HEK293 (cell line): ENCODE measurements at regions not wholly inside any gene's neighbourhood (a gene's known extent, or its start where the extent isn't known, plus 50 kb on each side); places are given as distances from the start of the nearest gene placed in this dataset.
A peak's percentile ranks its signal among the peaks of the same experiment; 100 is the strongest.

ENCODE experiments used
- CTCF ChIA-PET: fragments of 350-600 bp; formaldehyde crosslinking; extraction: SDS; loops from one replicate; lab custom pipeline; 2021; ENCODE audit warnings: antibody characterized with exemption; lab: Yijun Ruan, JAX
- POLR2A ChIA-PET: fragments of 300-600 bp; formaldehyde crosslinking; extraction: SDS; loops from one replicate; lab custom pipeline; 2020; ENCODE audit warnings: antibody characterized with exemption, inconsistent platforms; lab: Yijun Ruan, JAX
- H3K27ac ChIP-seq: fragments of 200-500 bp; sonication (Bioruptor generic); 2 replicates; pipeline ENCODE4 v1.5.1; 2014; ENCODE audit warnings: low read depth, low read length, control low read depth, inconsistent platforms; ENCODE audit errors: extremely low read depth
- H3K36me3 ChIP-seq, 2 experiments: fragments of 200-500 bp in 1 of 2; sonication (Bioruptor generic) in 1 of 2; 1 replicate in 1 of 2; 2 replicates in 1 of 2; pipeline ENCODE4 v1.5.1; 2014 to 2017; ENCODE audit warnings: inconsistent platforms in 2 of 2, low read length in 2 of 2; ENCODE audit not compliant: control insufficient read depth in 2 of 2, insufficient read depth in 1 of 2
- H3K4me1 ChIP-seq: fragments of 200-500 bp; sonication (Bioruptor generic); 2 replicates; pipeline ENCODE4 v1.5.1; 2014; ENCODE audit warnings: mild to moderate bottlenecking, low read length, inconsistent platforms; ENCODE audit not compliant: control insufficient read depth, insufficient read depth
- H3K4me3 ChIP-seq: 2 replicates; pipeline ENCODE4 v1.5.1; 2011; ENCODE audit warnings: low read depth, mild to moderate bottlenecking, control low read depth, low read length, moderate library complexity
- H3K9me3 ChIP-seq: fragments of 200-500 bp; sonication (Bioruptor generic); 2 replicates; pipeline ENCODE4 v1.5.1; 2014; ENCODE audit warnings: low read depth, low read length, inconsistent platforms; ENCODE audit not compliant: control insufficient read depth, insufficient read depth
- BCL11B ChIP-seq: fragments of 450-650 bp; formaldehyde crosslinking; IDR thresholded peaks from 2 replicates; pipeline ENCODE4 v1.5.1; 2016; ENCODE audit warnings: low read depth, missing biosample characterization, missing genetic modification characterization
- EGR2 ChIP-seq: fragments of 450-650 bp; formaldehyde crosslinking; IDR thresholded peaks from 2 replicates; pipeline ENCODE4 v1.5.1; 2016; ENCODE audit warnings: low read depth, missing biosample characterization, missing genetic modification characterization
- FEZF1 ChIP-seq: fragments of 450-650 bp; formaldehyde crosslinking; IDR thresholded peaks from 2 replicates; pipeline ENCODE4 v1.5.1; 2016; ENCODE audit warnings: missing biosample characterization, missing genetic modification characterization
- KLF1 ChIP-seq: fragments of 450-650 bp; formaldehyde crosslinking; IDR thresholded peaks from 2 replicates; pipeline ENCODE4 v1.5.1; 2016; ENCODE audit warnings: missing biosample characterization, missing genetic modification characterization
- KLF7 ChIP-seq: fragments of 450-650 bp; formaldehyde crosslinking; IDR thresholded peaks from 2 replicates; pipeline ENCODE4 v1.5.1; 2016; ENCODE audit warnings: missing biosample characterization, missing genetic modification characterization, borderline replicate concordance
- OSR2 ChIP-seq: fragments of 450-650 bp; formaldehyde crosslinking; IDR thresholded peaks from 2 replicates; pipeline ENCODE4 v1.5.1; 2016; ENCODE audit warnings: missing biosample characterization, missing genetic modification characterization
- SCRT2 ChIP-seq: fragments of 450-650 bp; formaldehyde crosslinking; IDR thresholded peaks from 2 replicates; pipeline ENCODE4 v1.5.1; 2016; ENCODE audit warnings: missing biosample characterization, missing genetic modification characterization
- ZBTB17 ChIP-seq: fragments of 450-650 bp; formaldehyde crosslinking; IDR thresholded peaks from 2 replicates; pipeline ENCODE4 v1.5.1; 2016; ENCODE audit warnings: missing biosample characterization, missing genetic modification characterization
- ZFHX2 ChIP-seq: fragments of 450-650 bp; formaldehyde crosslinking; conservative IDR thresholded peaks from 2 replicates; pipeline ENCODE4 v1.5.1; 2016; ENCODE audit warnings: missing biosample characterization, missing genetic modification characterization
- ZIC2 ChIP-seq: fragments of 450-650 bp; formaldehyde crosslinking; IDR thresholded peaks from 2 replicates; pipeline ENCODE4 v1.5.1; 2016; ENCODE audit warnings: missing biosample characterization, missing genetic modification characterization
- ZNF416 ChIP-seq: fragments of 450-650 bp; formaldehyde crosslinking; IDR thresholded peaks from 2 replicates; pipeline ENCODE4 v1.5.1; 2016; ENCODE audit warnings: missing biosample characterization, missing genetic modification characterization
- ZNF768 ChIP-seq: fragments of 450-650 bp; formaldehyde crosslinking; IDR thresholded peaks from 2 replicates; pipeline ENCODE4 v1.5.1; 2018; ENCODE audit warnings: missing biosample characterization, mild to moderate bottlenecking, missing genetic modification characterization
- TF ChIP-seq, protein P1 (sequence below): fragments of 450-650 bp; formaldehyde crosslinking; IDR thresholded peaks from 2 replicates; pipeline ENCODE4 v1.5.1; 2016; ENCODE audit warnings: missing biosample characterization, missing genetic modification characterization
- TF ChIP-seq, protein P2 (sequence below): IDR thresholded peaks from 2 replicates; pipeline ENCODE4 v1.6.1; 2011; ENCODE audit warnings: mild to moderate bottlenecking, low read depth, low read length, borderline replicate concordance
- TF ChIP-seq, protein P3 (sequence below): fragments of 450-650 bp; formaldehyde crosslinking; IDR thresholded peaks from 2 replicates; pipeline ENCODE4 v1.5.1; 2016; ENCODE audit warnings: missing biosample characterization, missing genetic modification characterization
- TF ChIP-seq, protein P4 (sequence below): fragments of 450-650 bp; formaldehyde crosslinking; IDR thresholded peaks from 2 replicates; pipeline ENCODE4 v1.5.1; 2016; ENCODE audit warnings: missing biosample characterization, missing genetic modification characterization

DNA sequence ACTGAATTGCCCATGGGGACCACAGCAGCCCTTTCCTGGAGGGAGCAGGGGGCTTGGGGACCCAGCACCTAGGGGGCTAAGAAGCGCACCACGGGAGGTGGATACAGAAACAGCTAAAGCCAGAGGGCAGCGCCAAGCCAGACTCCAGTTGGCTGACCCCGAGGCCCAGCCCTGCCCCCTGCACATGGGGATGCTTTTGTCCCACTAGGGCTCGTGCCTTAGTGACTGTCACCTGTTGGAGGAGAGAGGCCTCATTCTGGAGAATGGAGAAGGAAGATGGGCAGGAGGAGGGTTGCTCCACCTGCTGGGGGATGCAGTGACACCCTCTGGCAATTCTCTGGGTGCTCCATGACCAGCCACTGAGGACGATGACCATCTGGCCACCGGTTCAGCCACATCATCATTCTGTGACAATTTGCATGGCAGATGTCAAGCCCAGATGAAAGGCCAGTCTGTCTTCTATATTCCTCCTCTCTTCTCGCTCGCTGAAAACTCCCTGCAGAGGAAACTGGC, 167.8 kb upstream of the TLE3 start:
- Histone ChIP-seq H3K9me3 (no peaks in the 10 kb centered on the region), H3K4me3 (no peak overlapping the region), H3K36me3 (no peaks in the 10 kb centered on the region), H3K4me1 (peaks cover 10% of the 10 kb centered on the region), H3K27ac (no peak overlapping the region)
- ChIA-PET CTCF (interaction anchor here (1.0 kb wide), 1 partner anchor 239 kb away, joined by 3 read pairs; no protein-coding TSS in a partner anchor), POLR2A (no interaction called here)
- TF ChIP-seq, protein P1, sequence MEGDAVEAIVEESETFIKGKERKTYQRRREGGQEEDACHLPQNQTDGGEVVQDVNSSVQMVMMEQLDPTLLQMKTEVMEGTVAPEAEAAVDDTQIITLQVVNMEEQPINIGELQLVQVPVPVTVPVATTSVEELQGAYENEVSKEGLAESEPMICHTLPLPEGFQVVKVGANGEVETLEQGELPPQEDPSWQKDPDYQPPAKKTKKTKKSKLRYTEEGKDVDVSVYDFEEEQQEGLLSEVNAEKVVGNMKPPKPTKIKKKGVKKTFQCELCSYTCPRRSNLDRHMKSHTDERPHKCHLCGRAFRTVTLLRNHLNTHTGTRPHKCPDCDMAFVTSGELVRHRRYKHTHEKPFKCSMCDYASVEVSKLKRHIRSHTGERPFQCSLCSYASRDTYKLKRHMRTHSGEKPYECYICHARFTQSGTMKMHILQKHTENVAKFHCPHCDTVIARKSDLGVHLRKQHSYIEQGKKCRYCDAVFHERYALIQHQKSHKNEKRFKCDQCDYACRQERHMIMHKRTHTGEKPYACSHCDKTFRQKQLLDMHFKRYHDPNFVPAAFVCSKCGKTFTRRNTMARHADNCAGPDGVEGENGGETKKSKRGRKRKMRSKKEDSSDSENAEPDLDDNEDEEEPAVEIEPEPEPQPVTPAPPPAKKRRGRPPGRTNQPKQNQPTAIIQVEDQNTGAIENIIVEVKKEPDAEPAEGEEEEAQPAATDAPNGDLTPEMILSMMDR, result peak; percentile 36
- TF ChIP-seq BCL11B (tag by site-specific recombination), result no peak
- TF ChIP-seq SCRT2, result 0 out of 2 replicates have a peak, but pooled peaks have one; percentile 35
- no peak for TF ChIP-seq ZNF416

DNA sequence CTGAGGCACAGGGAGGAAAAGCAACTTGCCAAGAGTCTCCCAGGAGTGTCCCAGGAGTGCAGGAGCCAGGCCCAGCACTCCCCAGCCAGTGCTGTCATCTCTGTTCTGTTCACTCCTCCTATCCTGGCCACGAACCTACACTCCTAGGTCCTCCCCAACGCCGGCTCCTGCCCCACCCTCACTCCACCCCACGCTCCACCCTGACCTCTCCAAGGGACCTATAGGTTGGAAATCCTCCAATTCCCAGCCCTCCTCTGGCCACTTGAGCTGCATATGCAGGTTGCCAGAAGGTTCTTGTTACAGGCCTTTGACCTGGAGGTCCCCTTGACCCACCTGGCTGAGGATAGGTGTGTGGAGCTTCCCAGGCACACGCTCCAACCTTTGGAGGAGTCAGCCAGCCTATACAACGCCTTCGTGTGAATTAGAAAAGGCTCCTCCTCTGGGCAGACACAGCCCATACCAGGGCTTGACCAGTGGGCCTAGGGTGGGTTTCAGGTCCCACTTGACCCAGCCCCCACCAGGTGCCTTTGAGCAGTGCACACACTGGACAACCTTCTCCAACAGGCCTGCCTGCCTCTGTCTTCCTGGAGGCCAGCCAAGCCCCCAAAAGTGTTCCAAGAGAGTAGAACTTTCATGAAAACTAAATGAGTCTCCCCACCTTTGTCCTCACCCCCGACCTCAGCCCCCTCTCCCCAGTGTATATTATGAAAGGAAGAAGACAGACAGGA, 167.2 kb upstream of the TLE3 start:
- H3K4me1 ChIP-seq, result peaks cover 10% of the 10 kb centered on the region
- CTCF ChIA-PET, result interaction anchor here (0.9 kb wide), 1 partner anchor 81 kb away, joined by 3 read pairs; no protein-coding TSS in a partner anchor
- H3K27ac ChIP-seq, result no peak overlapping the region; the same call in 1 of the 2 replicates
- TF ChIP-seq ZIC2 (tag by site-specific recombination), result no peak
- peak; percentile 95 for TF ChIP-seq KLF1 (tag by site-specific recombination)
- TF ChIP-seq, all 188 proteins: peak for 1
- H3K4me3 ChIP-seq, result no peak overlapping the region
- H3K36me3 ChIP-seq, result no peaks in the 10 kb centered on the region
- POLR2A ChIA-PET, result no interaction called here
- no peaks in the 10 kb centered on the region for H3K9me3 ChIP-seq

DNA sequence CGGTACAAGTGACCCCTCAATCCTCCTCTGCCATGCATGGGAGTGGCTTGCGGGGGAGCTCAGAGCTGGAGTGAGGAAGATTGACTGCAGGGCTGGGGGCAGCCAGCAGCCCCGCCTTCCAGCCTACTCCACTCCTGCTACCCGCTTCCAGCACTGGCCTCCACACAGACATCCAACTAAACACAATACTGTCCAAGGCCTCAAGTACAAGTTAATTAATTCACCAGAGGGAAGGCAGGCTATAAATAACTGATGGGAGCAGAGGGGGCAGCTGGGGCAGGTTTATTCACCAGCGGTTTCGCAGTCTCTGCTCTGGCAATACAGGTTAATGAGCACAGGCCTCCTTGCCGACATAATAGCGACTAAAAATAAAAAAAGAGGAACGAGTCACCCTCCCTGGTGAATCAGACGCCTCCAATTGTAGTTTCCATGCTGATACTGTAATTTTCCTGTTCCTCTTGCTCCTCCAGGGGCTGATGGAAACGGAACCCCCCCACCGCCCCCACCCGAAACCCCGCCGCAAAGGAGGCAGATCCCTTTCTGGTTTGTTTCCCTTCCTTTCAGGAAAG, 166.4 kb upstream of the TLE3 start:
- Histone ChIP-seq H3K4me1 (peaks cover 6% of the 10 kb centered on the region), H3K9me3 (no peaks in the 10 kb centered on the region), H3K4me3 (no peak overlapping the region), H3K36me3 (no peaks in the 10 kb centered on the region)
- CTCF ChIA-PET, result interaction anchor here (0.6 to 0.9 kb wide), 2 partner anchors 80 to 617 kb away, joined by 3 read pairs; no protein-coding TSS in a partner anchor
- TF ChIP-seq KLF7 (no peak), EGR2 (tag by site-specific recombination) (peak; percentile 76), OSR2 (tag by site-specific recombination) (no peak), FEZF1 (no peak), ZBTB17 (tag by site-specific recombination) (peak; percentile 53), ZNF768 (no peak), ZFHX2 (tag by site-specific recombination) (peak; percentile 46)
- TF ChIP-seq, protein P2, sequence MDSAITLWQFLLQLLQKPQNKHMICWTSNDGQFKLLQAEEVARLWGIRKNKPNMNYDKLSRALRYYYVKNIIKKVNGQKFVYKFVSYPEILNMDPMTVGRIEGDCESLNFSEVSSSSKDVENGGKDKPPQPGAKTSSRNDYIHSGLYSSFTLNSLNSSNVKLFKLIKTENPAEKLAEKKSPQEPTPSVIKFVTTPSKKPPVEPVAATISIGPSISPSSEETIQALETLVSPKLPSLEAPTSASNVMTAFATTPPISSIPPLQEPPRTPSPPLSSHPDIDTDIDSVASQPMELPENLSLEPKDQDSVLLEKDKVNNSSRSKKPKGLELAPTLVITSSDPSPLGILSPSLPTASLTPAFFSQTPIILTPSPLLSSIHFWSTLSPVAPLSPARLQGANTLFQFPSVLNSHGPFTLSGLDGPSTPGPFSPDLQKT, result no peak
- TF ChIP-seq, protein P3, sequence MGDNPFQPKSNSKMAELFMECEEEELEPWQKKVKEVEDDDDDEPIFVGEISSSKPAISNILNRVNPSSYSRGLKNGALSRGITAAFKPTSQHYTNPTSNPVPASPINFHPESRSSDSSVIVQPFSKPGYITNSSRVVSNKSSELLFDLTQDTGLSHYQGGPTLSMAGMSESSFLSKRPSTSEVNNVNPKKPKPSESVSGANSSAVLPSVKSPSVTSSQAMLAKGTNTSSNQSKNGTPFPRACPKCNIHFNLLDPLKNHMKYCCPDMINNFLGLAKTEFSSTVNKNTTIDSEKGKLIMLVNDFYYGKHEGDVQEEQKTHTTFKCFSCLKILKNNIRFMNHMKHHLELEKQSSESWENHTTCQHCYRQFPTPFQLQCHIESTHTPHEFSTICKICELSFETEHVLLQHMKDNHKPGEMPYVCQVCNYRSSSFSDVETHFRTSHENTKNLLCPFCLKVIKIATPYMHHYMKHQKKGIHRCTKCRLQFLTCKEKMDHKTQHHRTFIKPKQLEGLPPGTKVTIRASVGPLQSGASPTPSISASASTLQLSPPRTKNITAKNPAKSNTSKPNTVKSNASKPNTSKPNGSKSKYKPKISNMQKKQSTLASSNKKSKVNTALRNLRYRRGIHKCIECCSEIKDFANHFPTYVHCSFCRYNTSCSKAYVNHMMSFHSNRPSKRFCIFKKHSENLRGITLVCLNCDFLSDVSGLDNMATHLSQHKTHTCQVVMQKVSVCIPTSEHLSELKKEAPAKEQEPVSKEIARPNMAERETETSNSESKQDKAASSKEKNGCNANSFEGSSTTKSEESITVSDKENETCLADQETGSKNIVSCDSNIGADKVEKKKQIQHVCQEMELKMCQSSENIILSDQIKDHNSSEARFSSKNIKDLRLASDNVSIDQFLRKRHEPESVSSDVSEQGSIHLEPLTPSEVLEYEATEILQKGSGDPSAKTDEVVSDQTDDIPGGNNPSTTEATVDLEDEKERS (tag by site-specific recombination), result no peak
- TF ChIP-seq, protein P4, sequence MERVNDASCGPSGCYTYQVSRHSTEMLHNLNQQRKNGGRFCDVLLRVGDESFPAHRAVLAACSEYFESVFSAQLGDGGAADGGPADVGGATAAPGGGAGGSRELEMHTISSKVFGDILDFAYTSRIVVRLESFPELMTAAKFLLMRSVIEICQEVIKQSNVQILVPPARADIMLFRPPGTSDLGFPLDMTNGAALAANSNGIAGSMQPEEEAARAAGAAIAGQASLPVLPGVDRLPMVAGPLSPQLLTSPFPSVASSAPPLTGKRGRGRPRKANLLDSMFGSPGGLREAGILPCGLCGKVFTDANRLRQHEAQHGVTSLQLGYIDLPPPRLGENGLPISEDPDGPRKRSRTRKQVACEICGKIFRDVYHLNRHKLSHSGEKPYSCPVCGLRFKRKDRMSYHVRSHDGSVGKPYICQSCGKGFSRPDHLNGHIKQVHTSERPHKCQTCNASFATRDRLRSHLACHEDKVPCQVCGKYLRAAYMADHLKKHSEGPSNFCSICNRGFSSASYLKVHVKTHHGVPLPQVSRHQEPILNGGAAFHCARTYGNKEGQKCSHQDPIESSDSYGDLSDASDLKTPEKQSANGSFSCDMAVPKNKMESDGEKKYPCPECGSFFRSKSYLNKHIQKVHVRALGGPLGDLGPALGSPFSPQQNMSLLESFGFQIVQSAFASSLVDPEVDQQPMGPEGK (tag by site-specific recombination), result 0 out of 2 replicates have a peak, but pooled peaks have one; percentile 29
- TF ChIP-seq, all 188 proteins: peak for 4
- no peak overlapping the region; the same call in 1 of the 2 replicates for H3K27ac ChIP-seq
- POLR2A ChIA-PET, result interaction anchor here (0.6 to 1.0 kb wide), 2 partner anchors 135 to 166 kb away, joined by 3 to 5 read pairs; partner anchors contain the start of gene TLE3
